B cell (primary cell): ENCODE measurements at regions not wholly inside any gene's neighbourhood (a gene's known extent, or its start where the extent isn't known, plus 50 kb on each side); places are given as distances from the start of the nearest gene placed in this dataset.

Experiments
- ATAC-seq: fragments of 200-7000 bp; cut with Tn5 transposase; one replicate; pipeline ENCODE4 v1.10.0; 2021; ENCODE audit warnings: low read depth, mild to moderate bottlenecking, moderate number of reproducible peaks, moderate library complexity
- CTCF ChIA-PET: fragments of 350-600 bp; sonication (Branson Sonifier 250); formaldehyde crosslinking; loops from one replicate; lab custom pipeline; 2021; ENCODE audit warnings: antibody characterized with exemption, inconsistent platforms; lab: Charles Lee
- POLR2A ChIA-PET: fragments of 350-600 bp; sonication (Branson Sonifier 250); formaldehyde crosslinking; loops from one replicate; lab custom pipeline; 2021; ENCODE audit warnings: antibody characterized with exemption; lab: Charles Lee
- DNase-seq: peaks from one replicate; pipeline ENCODE4 v3.0.0; 2013
- H2AFZ ChIP-seq: 2 replicates; pipeline ENCODE4 v1.6.1; 2012; ENCODE audit warnings: mild to moderate bottlenecking, low read depth, low read length; ENCODE audit not compliant: insufficient read depth, poor library complexity, severe bottlenecking
- H3K27ac ChIP-seq, 2 donors: 1 replicate in 1 of 2; 2 replicates in 1 of 2; pipeline ENCODE4 v1.5.1; 2012 to 2013; ENCODE audit warnings: low read length in 2 of 2, mild to moderate bottlenecking in 2 of 2, moderate library complexity in 1 of 2
- H3K27me3 ChIP-seq, 4 experiments: fragments of 200-600 bp in 1 of 4; sonication (generic) in 1 of 4; replicated peaks in 1 of 4; 1 replicate in 2 of 4; 2 replicates in 2 of 4; pipeline versions ENCODE4 v1.6.1 to v1.7.0; 2013 to 2016; ENCODE audit warnings: low read length in 3 of 4, mild to moderate bottlenecking in 2 of 4, mixed read lengths in 1 of 4, moderate library complexity in 1 of 4; ENCODE audit not compliant: insufficient read depth in 4 of 4, control insufficient read depth in 3 of 4; ENCODE audit errors: control extremely low read depth in 1 of 4
- H3K36me3 ChIP-seq, 2 experiments: replicated peaks in 1 of 2; 1 replicate in 1 of 2; 2 replicates in 1 of 2; pipeline versions ENCODE4 v1.6.1 to v1.7.1; 2013; ENCODE audit warnings: low read length in 1 of 2; ENCODE audit not compliant: insufficient read depth in 2 of 2, control insufficient read depth in 1 of 2; ENCODE audit errors: control extremely low read depth in 1 of 2, extremely low read depth in 1 of 2
- H3K4me1 ChIP-seq, 2 donors: fragments of 200-600 bp in 1 of 2; sonication (generic) in 1 of 2; 1 replicate in 1 of 2; 2 replicates in 1 of 2; pipeline versions ENCODE4 v1.5.1 to v1.6.1; 2013 to 2017; ENCODE audit warnings: low read length in 2 of 2; ENCODE audit not compliant: control insufficient read depth in 2 of 2, insufficient read depth in 2 of 2
- H3K4me2 ChIP-seq: replicated peaks from 2 replicates; pipeline ENCODE3; 2012; ENCODE audit warnings: mild to moderate bottlenecking, low read depth, low read length; ENCODE audit not compliant: poor library complexity, severe bottlenecking
- H3K4me3 ChIP-seq, 5 experiments: fragments of 200-600 bp in 1 of 5; sonication (generic) in 1 of 5; 1 replicate in 3 of 5; 2 replicates in 2 of 5; pipeline versions ENCODE4 v1.5.1 to v1.7.0; 2011 to 2016; ENCODE audit warnings: low read length in 4 of 5, mild to moderate bottlenecking in 4 of 5, low read depth in 2 of 5, control low read depth in 1 of 5, moderate library complexity in 1 of 5; ENCODE audit not compliant: insufficient read depth in 1 of 5; ENCODE audit errors: control extremely low read depth in 1 of 5, extremely low read depth in 1 of 5
- H3K79me2 ChIP-seq: fragments of 200-600 bp; sonication (generic); one replicate; pipeline ENCODE4 v1.6.0; 2016; ENCODE audit warnings: low read length; ENCODE audit not compliant: control insufficient read depth, insufficient read depth
- H3K9ac ChIP-seq: fragments of 200-600 bp; sonication (generic); 2 replicates; pipeline ENCODE4 v1.6.1; 2017; ENCODE audit warnings: mild to moderate bottlenecking, low read length, moderate library complexity
- H3K9me3 ChIP-seq, 3 donors: one replicate each; pipeline versions ENCODE4 v1.6.1 to v1.7.1; 2013; ENCODE audit warnings: low read length in 2 of 3; ENCODE audit not compliant: control insufficient read depth in 2 of 3, insufficient read depth in 1 of 3; ENCODE audit errors: control extremely low read depth in 1 of 3
- H4K20me1 ChIP-seq: 2 replicates; pipeline ENCODE4 v1.6.0; 2012; ENCODE audit warnings: mild to moderate bottlenecking, low read length; ENCODE audit not compliant: insufficient read depth, control insufficient read depth, poor library complexity, severe bottlenecking
- H3K27ac Mint-ChIP-seq: one replicate; pipeline ENCODE4 v1.8.0; 2021; ENCODE audit warnings: mixed read lengths
- H3K27me3 Mint-ChIP-seq: one replicate; pipeline ENCODE4 v1.8.0; 2021; ENCODE audit warnings: mixed read lengths
- H3K4me1 Mint-ChIP-seq: one replicate; pipeline ENCODE4 v1.8.0; 2021; ENCODE audit warnings: mixed read lengths
- H3K4me3 Mint-ChIP-seq: one replicate; pipeline ENCODE4 v1.8.0; 2021; ENCODE audit warnings: mixed read lengths
- H3K9me3 Mint-ChIP-seq: one replicate; pipeline ENCODE4 v1.8.0; 2022; ENCODE audit warnings: mixed read lengths; ENCODE audit not compliant: insufficient read depth
- CTCF ChIP-seq: fragments of 200-600 bp; IDR thresholded peaks from one replicate; pipeline ENCODE4 v1.8.0; 2022; ENCODE audit warnings: antibody characterized with exemption, mild to moderate bottlenecking
- EZH2 ChIP-seq: IDR thresholded peaks from 2 replicates; pipeline ENCODE4 v1.6.1; 2012; ENCODE audit warnings: borderline replicate concordance, low read depth, mild to moderate bottlenecking, moderate library complexity, low read length; ENCODE audit not compliant: insufficient read depth, poor library complexity, severe bottlenecking
- WGBS: methylation state at CpG from one replicate; pipeline ENCODE4 v1.1.5; 2013; ENCODE audit warnings: missing lambda C conversion rate; ENCODE audit not compliant: insufficient coverage; 5-methylcytosine and 5-hydroxymethylcytosine counted together
- intact Hi-C: fragments of 100-400 bp; cut with micrococcal nuclease; formaldehyde crosslinking; loops from one replicate; pipeline ENCODE4 v1.10.0; 2022

- H3K9me3 Mint-ChIP-seq = no peaks in the 10 kb centered on the region
- peaks cover 3% of the 10 kb centered on the region for H3K4me1 Mint-ChIP-seq
- no peak overlapping the region for H3K27ac Mint-ChIP-seq
- Histone ChIP-seq H3K4me2 (no peak overlapping the region), H3K27ac (no peak overlapping the region), H4K20me1 (no peaks in the 10 kb centered on the region), H3K4me1 (peaks cover 0 to under 1% of the 10 kb centered on the region in 2 donors), H3K9me3 (no peaks in the 10 kb centered on the region), H3K36me3 (no peaks in the 10 kb centered on the region), H3K9ac (no peak overlapping the region), H3K79me2 (no peaks in the 10 kb centered on the region), H3K4me3 (no peak overlapping the region), H2AFZ (no peak overlapping the region), H3K27me3 (no peaks in the 10 kb centered on the region)
- no peak for TF ChIP-seq EZH2
- no peak for TF ChIP-seq CTCF
- ChIA-PET POLR2A (no interaction called here), CTCF (interaction anchor here (1.7 kb wide), 1 partner anchor 36 kb away, joined by 5 read pairs; no protein-coding TSS in a partner anchor)
- 99% methylated on average over 7 of the region's 7 CpGs for WGBS
- H3K27me3 Mint-ChIP-seq = peaks cover 13% of the 10 kb centered on the region
- intact Hi-C loops = no loop called here
- H3K4me3 Mint-ChIP-seq = no peak overlapping the region
- no peak for DNase-seq
- no peak for ATAC-seq
Measured at GRCh38 chr12:107571492-107571891, 114.1 kb upstream of the PWP1 start.

DNA sequence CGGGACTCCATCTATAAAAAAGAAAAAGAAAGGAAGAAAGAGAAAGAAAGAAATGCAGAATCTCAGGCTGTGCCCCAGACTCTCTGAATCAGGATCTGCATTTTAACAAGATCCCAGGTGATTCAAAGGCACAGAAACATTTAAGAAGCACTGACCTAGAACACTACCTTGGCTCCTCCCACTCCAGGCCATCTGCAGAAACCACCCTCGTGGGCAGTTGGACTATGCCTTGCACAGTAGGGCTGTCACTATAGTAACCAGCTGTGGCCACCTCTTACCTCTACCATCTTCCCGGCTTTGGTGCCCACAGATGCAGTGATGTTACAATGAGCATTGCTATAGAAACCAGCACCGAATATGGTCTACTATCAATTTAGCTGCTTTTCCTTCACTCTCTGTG, 110.9 kb upstream of the PWP1 start:
- no peak for ATAC-seq
- POLR2A ChIA-PET = no interaction called here

More for the DNA sequence above, 110.9 kb upstream of the PWP1 start:
- Histone ChIP-seq H3K4me2 (no peak overlapping the region), H3K27ac (no peak overlapping the region), H3K36me3 (no peaks in the 10 kb centered on the region), H2AFZ (no peak overlapping the region), H3K9me3 (no peaks in the 10 kb centered on the region), H4K20me1 (no peaks in the 10 kb centered on the region), H3K4me1 (no peaks in the 10 kb centered on the region), H3K79me2 (no peaks in the 10 kb centered on the region), H3K27me3 (no peaks in the 10 kb centered on the region), H3K4me3 (no peak overlapping the region), H3K9ac (no peak overlapping the region)
- intact Hi-C loops = no loop called here
- no peak overlapping the region for H3K27ac Mint-ChIP-seq
- H3K9me3 Mint-ChIP-seq = no peaks in the 10 kb centered on the region
- H3K27me3 Mint-ChIP-seq = peaks cover 13% of the 10 kb centered on the region
- H3K4me3 Mint-ChIP-seq = no peak overlapping the region
- H3K4me1 Mint-ChIP-seq = no peaks in the 10 kb centered on the region
- no peak for DNase-seq
- CTCF ChIA-PET = no interaction called here
- TF ChIP-seq CTCF (no peak), EZH2 (no peak)
- 67% methylated on average over 2 of the region's 4 CpGs for WGBS
